ENCODE measurements at regions not wholly inside any gene's neighbourhood (a gene's known extent, or its start where the extent isn't known, plus 50 kb on each side); places are given as distances from the start of the nearest gene placed in this dataset.

GRCh38 chrX:128142745-128143144 lies 90.5 kb upstream of the ACTRT1 start:
- TF ChIP-seq MAX (IDR thresholded peaks at IDR 0.05; ENCODE audit: low read depth, low read length) (no peak), YY1 (IDR thresholded peaks at IDR 0.05; ENCODE audit: low read depth, low read length) (no peak), IRF4 (IDR thresholded peaks at IDR 0.05; ENCODE audit: low read depth, low read length) (no peak), BRCA1 (IDR thresholded peaks at IDR 0.05; ENCODE audit: low read depth, low read length) (no peak), EP300 (IDR thresholded peaks at IDR 0.05; ENCODE audit: borderline replicate concordance in 1 of 2, control insufficient read depth in 1 of 2, low read depth in 2 of 2, low read length in 2 of 2) (no peak), ATF3 (IDR thresholded peaks at IDR 0.05; ENCODE audit: borderline replicate concordance, extremely low read depth, low read depth, low read length) (no peak), POLR2A (IDR thresholded peaks at IDR 0.05; ENCODE audit: low read depth, low read length) (no peak), CTCF (IDR thresholded peaks at IDR 0.05 in 2 of 3, conservative IDR thresholded peaks at IDR 0.05 in 1 of 3; ENCODE audit: control insufficient read depth in 2 of 3, extremely low read depth in 1 of 3, insufficient read depth in 1 of 3, low read depth in 3 of 3, low read length in 3 of 3) (no peak), E2F4 (IDR thresholded peaks at IDR 0.05; ENCODE audit: low read depth, low read length) (no peak), SP1 (IDR thresholded peaks at IDR 0.05; ENCODE audit: low read depth, low read length) (no peak), USF2 (IDR thresholded peaks at IDR 0.05; ENCODE audit: borderline replicate concordance, low read depth, low read length) (no peak), POLR2AphosphoS5 (IDR thresholded peaks at IDR 0.05; ENCODE audit: low read length) (no peak)
